Neural cell (in vitro differentiated cells): ENCODE measurements at regions not wholly inside any gene's neighbourhood (a gene's known extent, or its start where the extent isn't known, plus 50 kb on each side); places are given as distances from the start of the nearest gene placed in this dataset.

Experiments
- H2AFZ ChIP-seq: fragments of 200-600, 300-800 bp; sonication (generic), shearing (Covaris generic); 2 replicates; pipeline ENCODE4 v1.6.0; 2014; ENCODE audit warnings: low read depth, mild to moderate bottlenecking, antibody characterized with exemption, low read length, moderate library complexity
- H3F3A ChIP-seq: fragments of 200-600 bp; shearing (Covaris generic); 2 replicates; pipeline ENCODE4 v1.6.1; 2016; ENCODE audit warnings: mild to moderate bottlenecking, moderate library complexity, mixed read lengths, antibody characterized with exemption, low read length; ENCODE audit not compliant: insufficient read depth, poor library complexity, severe bottlenecking
- H3K27ac ChIP-seq: fragments of 200-600, 300-800 bp; sonication (generic), shearing (Covaris generic); 2 replicates; pipeline ENCODE4 v1.5.1; 2014; ENCODE audit warnings: mild to moderate bottlenecking, low read length, moderate library complexity
- H3K27me3 ChIP-seq: fragments of 300-800, 200-600 bp; sonication (generic), shearing (Covaris generic); 2 replicates; pipeline ENCODE4 v1.6.0; 2014; ENCODE audit warnings: mild to moderate bottlenecking, low read depth, low read length, moderate library complexity; ENCODE audit not compliant: insufficient read depth
- H3K36me3 ChIP-seq: fragments of 300-800, 200-600 bp; sonication (generic), shearing (Covaris generic); 2 replicates; pipeline ENCODE4 v1.5.1; 2014; ENCODE audit warnings: mild to moderate bottlenecking, antibody characterized with exemption, low read length, moderate library complexity; ENCODE audit not compliant: insufficient read depth
- H3K4me2 ChIP-seq: fragments of 300-800, 200-600 bp; sonication (generic), shearing (Covaris generic); 2 replicates; pipeline ENCODE4 v1.6.0; 2014; ENCODE audit warnings: mild to moderate bottlenecking, low read length
- H3K4me3 ChIP-seq: fragments of 300-800, 200-600 bp; sonication (generic), shearing (Covaris generic); 2 replicates; pipeline ENCODE4 v1.5.1; 2014; ENCODE audit warnings: mild to moderate bottlenecking, low read length, moderate library complexity
- H3K79me2 ChIP-seq: fragments of 200-600 bp; shearing (Covaris generic); replicated peaks from 2 replicates; pipeline ENCODE4 v1.6.0; 2014; ENCODE audit warnings: mild to moderate bottlenecking, low read length, moderate library complexity; ENCODE audit not compliant: insufficient read depth
- H3K9ac ChIP-seq: fragments of 300-800, 200-600 bp; sonication (generic), shearing (Covaris generic); 2 replicates; pipeline ENCODE4 v1.6.1; 2016; ENCODE audit warnings: mild to moderate bottlenecking, low read length, mixed read lengths
- H3K9me2 ChIP-seq: fragments of 200-600 bp; shearing (Covaris generic); 2 replicates; pipeline ENCODE4 v1.6.1; 2016; ENCODE audit warnings: mild to moderate bottlenecking, low read length, mixed read lengths; ENCODE audit not compliant: insufficient read depth
- H3K9me3 ChIP-seq: fragments of 200-600, 300-800 bp; sonication (generic), shearing (Covaris generic); 2 replicates; pipeline ENCODE4 v1.6.1; 2016; ENCODE audit warnings: mild to moderate bottlenecking, mixed run types, low read length, moderate library complexity, mixed read lengths
- H4K20me1 ChIP-seq: fragments of 200-600 bp; shearing (Covaris generic); 2 replicates; pipeline ENCODE4 v1.6.1; 2016; ENCODE audit warnings: mild to moderate bottlenecking, mixed run types; ENCODE audit not compliant: insufficient read depth
- EP300 ChIP-seq: fragments of 450-650 bp; conservative IDR thresholded peaks from 2 replicates; pipeline ENCODE4 v1.6.1; 2014; ENCODE audit warnings: antibody characterized with exemption, mild to moderate bottlenecking, moderate library complexity; ENCODE audit not compliant: poor library complexity, severe bottlenecking
- EZH2 ChIP-seq: fragments of 200-600, 300-800 bp; shearing (Covaris generic), sonication (generic); IDR thresholded peaks from 2 replicates; pipeline ENCODE4 v1.6.1; 2014; ENCODE audit warnings: antibody characterized with exemption, low read length, borderline replicate concordance, mild to moderate bottlenecking; ENCODE audit not compliant: insufficient read depth, poor library complexity, severe bottlenecking
- MXI1 ChIP-seq: fragments of 450-650 bp; conservative IDR thresholded peaks from 2 replicates; pipeline ENCODE4 v1.6.1; 2014; ENCODE audit warnings: antibody characterized with exemption, mild to moderate bottlenecking; ENCODE audit not compliant: poor library complexity, severe bottlenecking
- POLR2AphosphoS5 ChIP-seq: IDR thresholded peaks from 2 replicates; pipeline ENCODE4 v1.6.1; 2012
- RAD21 ChIP-seq: fragments of 450-650 bp; conservative IDR thresholded peaks from 2 replicates; pipeline ENCODE4 v1.6.1; 2014; ENCODE audit warnings: antibody characterized with exemption, mild to moderate bottlenecking, moderate library complexity
- SMC3 ChIP-seq: fragments of 450-650 bp; conservative IDR thresholded peaks from 2 replicates; pipeline ENCODE4 v1.6.1; 2014; ENCODE audit warnings: antibody characterized with exemption, mild to moderate bottlenecking, moderate library complexity; ENCODE audit not compliant: poor library complexity
- TAF1 ChIP-seq: IDR thresholded peaks from 2 replicates; pipeline ENCODE4 v1.6.1; 2012; ENCODE audit warnings: low read depth
- TF ChIP-seq, protein P1 (sequence below): fragments of 450-650 bp; IDR thresholded peaks from 2 replicates; pipeline ENCODE4 v1.5.1; 2014; ENCODE audit warnings: antibody characterized with exemption, mild to moderate bottlenecking, moderate library complexity; ENCODE audit not compliant: poor library complexity, severe bottlenecking
- TF ChIP-seq, protein P2 (sequence below): IDR thresholded peaks from 2 replicates; pipeline ENCODE4 v1.6.1; 2012; ENCODE audit warnings: borderline replicate concordance

DNA sequence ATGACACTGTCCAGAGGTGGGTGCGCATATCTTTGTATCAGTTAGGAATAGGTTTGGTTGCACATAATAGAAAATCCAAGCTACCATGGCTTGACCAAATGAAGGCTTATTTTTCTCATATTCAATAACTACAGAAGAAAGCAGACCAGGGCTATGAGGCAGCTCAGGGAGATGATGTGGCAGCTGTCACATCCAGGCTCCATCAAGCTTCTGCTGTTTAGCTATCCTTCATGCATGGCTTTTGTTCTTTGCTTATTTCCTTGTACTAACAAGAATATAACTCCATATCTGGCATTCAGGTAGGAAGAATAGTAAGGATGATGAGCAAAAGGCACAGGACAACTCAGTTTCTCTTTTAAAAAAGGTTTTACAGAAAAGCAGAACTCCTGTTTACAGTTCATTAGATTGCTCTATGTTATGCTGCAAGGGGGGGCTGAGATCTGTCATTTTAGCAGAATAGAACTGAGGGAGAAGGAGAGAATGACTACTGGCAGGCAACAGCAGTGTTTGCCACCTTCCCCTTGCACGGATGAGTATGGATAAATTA, 336.1 kb downstream of the MLLT3 start:
- peak; percentile 31 for TF ChIP-seq TAF1
- no peak for TF ChIP-seq MXI1
- no peak for TF ChIP-seq EZH2
- TF ChIP-seq RAD21 = no peak
- TF ChIP-seq, protein P1, sequence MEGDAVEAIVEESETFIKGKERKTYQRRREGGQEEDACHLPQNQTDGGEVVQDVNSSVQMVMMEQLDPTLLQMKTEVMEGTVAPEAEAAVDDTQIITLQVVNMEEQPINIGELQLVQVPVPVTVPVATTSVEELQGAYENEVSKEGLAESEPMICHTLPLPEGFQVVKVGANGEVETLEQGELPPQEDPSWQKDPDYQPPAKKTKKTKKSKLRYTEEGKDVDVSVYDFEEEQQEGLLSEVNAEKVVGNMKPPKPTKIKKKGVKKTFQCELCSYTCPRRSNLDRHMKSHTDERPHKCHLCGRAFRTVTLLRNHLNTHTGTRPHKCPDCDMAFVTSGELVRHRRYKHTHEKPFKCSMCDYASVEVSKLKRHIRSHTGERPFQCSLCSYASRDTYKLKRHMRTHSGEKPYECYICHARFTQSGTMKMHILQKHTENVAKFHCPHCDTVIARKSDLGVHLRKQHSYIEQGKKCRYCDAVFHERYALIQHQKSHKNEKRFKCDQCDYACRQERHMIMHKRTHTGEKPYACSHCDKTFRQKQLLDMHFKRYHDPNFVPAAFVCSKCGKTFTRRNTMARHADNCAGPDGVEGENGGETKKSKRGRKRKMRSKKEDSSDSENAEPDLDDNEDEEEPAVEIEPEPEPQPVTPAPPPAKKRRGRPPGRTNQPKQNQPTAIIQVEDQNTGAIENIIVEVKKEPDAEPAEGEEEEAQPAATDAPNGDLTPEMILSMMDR = no peak
- peak; percentile 80 for TF ChIP-seq EP300
- TF ChIP-seq, protein P2, sequence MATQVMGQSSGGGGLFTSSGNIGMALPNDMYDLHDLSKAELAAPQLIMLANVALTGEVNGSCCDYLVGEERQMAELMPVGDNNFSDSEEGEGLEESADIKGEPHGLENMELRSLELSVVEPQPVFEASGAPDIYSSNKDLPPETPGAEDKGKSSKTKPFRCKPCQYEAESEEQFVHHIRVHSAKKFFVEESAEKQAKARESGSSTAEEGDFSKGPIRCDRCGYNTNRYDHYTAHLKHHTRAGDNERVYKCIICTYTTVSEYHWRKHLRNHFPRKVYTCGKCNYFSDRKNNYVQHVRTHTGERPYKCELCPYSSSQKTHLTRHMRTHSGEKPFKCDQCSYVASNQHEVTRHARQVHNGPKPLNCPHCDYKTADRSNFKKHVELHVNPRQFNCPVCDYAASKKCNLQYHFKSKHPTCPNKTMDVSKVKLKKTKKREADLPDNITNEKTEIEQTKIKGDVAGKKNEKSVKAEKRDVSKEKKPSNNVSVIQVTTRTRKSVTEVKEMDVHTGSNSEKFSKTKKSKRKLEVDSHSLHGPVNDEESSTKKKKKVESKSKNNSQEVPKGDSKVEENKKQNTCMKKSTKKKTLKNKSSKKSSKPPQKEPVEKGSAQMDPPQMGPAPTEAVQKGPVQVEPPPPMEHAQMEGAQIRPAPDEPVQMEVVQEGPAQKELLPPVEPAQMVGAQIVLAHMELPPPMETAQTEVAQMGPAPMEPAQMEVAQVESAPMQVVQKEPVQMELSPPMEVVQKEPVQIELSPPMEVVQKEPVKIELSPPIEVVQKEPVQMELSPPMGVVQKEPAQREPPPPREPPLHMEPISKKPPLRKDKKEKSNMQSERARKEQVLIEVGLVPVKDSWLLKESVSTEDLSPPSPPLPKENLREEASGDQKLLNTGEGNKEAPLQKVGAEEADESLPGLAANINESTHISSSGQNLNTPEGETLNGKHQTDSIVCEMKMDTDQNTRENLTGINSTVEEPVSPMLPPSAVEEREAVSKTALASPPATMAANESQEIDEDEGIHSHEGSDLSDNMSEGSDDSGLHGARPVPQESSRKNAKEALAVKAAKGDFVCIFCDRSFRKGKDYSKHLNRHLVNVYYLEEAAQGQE = peak; percentile 37
- peak; percentile 44 for TF ChIP-seq POLR2AphosphoS5
- Histone ChIP-seq H3K4me2 (peak overlapping the region; percentile 16), H2AFZ (no peak overlapping the region), H3K9ac (peak overlapping the region; percentile 43), H3K79me2 (no peaks in the 10 kb centered on the region), H3K9me3 (no peaks in the 10 kb centered on the region), H3K36me3 (no peaks in the 10 kb centered on the region), H3K27ac (peak overlapping the region; percentile 77), H3K4me3 (peak overlapping the region; percentile 4), H4K20me1 (no peaks in the 10 kb centered on the region), H3F3A (no peaks in the 10 kb centered on the region), H3K27me3 (no peaks in the 10 kb centered on the region), H3K9me2 (no peaks in the 10 kb centered on the region)

DNA sequence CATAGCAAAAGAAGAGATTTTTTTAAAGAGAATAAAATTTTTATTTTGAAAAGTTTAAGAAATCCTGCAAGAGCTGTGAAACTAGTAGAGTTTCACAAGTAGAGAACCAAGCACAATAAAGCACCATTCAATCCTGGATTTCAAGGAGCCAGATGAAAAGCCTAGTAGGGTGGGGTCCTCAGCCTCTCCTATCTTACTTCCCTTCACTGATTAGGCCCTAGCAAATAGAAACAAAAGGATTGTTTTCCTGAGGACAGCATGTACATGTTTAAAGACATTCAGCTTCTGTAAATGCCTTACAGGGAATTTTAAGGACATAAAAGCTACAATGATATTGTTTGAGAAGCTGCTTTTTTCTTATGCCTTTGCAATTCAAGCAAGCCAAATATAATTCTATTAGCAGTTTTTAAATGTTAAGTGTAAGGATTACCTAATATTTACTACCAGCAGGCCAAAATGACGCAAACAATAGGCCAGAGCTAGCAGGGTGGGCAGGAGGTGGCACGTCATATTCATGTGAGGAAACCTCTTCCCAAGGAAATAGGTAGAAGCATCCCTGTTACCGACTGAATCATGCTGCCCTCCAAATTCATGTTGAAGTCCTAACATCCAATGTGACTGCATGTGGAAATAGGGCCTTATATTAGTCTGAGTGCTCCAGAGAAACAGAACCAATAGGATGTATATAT, 337.6 kb downstream of the MLLT3 start:
- no peaks in the 10 kb centered on the region for H3F3A ChIP-seq
- H2AFZ ChIP-seq = no peak overlapping the region
- H3K36me3 ChIP-seq = no peaks in the 10 kb centered on the region
- H3K9me3 ChIP-seq = no peaks in the 10 kb centered on the region
- no peak overlapping the region for H3K4me2 ChIP-seq
- H3K9ac ChIP-seq = no peak overlapping the region
- H3K27ac ChIP-seq = no peak overlapping the region
- H4K20me1 ChIP-seq = no peaks in the 10 kb centered on the region
- TF ChIP-seq SMC3 (no peak), EZH2 (no peak), MXI1 (no peak), POLR2AphosphoS5 (no peak), RAD21 (no peak), TAF1 (no peak), EP300 (no peak)
- TF ChIP-seq, protein P2 = no peak
- TF ChIP-seq, protein P1 = no peak
- H3K27me3 ChIP-seq = no peaks in the 10 kb centered on the region
- no peaks in the 10 kb centered on the region for H3K9me2 ChIP-seq
- H3K79me2 ChIP-seq = no peaks in the 10 kb centered on the region
- H3K4me3 ChIP-seq = no peak overlapping the region
